ENCODE measurements at regions not wholly inside any gene's neighbourhood (a gene's known extent, or its start where the extent isn't known, plus 50 kb on each side); places are given as distances from the start of the nearest gene placed in this dataset.
A peak's percentile ranks its signal among the peaks of the same experiment; 100 is the strongest.

DNA sequence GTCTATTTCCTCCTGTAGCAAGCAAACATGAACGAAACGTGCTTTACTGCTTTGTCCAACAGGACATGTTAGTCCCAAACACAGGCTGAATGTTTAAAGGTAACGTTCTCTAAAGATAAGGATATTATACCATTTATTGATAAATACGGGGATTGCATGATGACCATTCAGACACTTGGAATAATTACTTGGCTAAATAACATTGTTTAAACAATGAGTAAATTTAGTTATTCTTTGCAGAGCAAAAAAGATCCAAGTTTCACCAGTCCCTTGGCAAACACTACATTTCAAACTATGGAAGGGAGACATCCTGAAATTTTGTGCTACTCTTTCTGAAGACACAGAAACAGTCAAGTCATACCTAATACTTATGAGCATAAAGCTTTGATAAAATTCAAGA, 88.0 kb downstream of the ZNF280B start:
- no peaks in the 10 kb centered on the region for H3K9me3 ChIP-seq
- H3K4me3 ChIP-seq (ENCODE audit: low read depth, low read length) = no peak overlapping the region
- TF ChIP-seq, protein P1, sequence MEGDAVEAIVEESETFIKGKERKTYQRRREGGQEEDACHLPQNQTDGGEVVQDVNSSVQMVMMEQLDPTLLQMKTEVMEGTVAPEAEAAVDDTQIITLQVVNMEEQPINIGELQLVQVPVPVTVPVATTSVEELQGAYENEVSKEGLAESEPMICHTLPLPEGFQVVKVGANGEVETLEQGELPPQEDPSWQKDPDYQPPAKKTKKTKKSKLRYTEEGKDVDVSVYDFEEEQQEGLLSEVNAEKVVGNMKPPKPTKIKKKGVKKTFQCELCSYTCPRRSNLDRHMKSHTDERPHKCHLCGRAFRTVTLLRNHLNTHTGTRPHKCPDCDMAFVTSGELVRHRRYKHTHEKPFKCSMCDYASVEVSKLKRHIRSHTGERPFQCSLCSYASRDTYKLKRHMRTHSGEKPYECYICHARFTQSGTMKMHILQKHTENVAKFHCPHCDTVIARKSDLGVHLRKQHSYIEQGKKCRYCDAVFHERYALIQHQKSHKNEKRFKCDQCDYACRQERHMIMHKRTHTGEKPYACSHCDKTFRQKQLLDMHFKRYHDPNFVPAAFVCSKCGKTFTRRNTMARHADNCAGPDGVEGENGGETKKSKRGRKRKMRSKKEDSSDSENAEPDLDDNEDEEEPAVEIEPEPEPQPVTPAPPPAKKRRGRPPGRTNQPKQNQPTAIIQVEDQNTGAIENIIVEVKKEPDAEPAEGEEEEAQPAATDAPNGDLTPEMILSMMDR (IDR thresholded peaks at IDR 0.05; ENCODE audit: low read depth, low read length) = no peak

GRCh38 chr22:22421392-22421791, 87.2 kb downstream of the ZNF280B start:
- TF ChIP-seq, protein P1 (IDR thresholded peaks at IDR 0.05; ENCODE audit: low read depth, low read length) = no peak
- Histone ChIP-seq H3K9me3 (no peaks in the 10 kb centered on the region), H3K4me3 (ENCODE audit: low read depth, low read length) (no peak overlapping the region), H3K36me3 (no peaks in the 10 kb centered on the region), H3K4me1 (no peaks in the 10 kb centered on the region), H3K27me3 (peaks cover 77% of the 10 kb centered on the region)
- no peak for DNase-seq

More for the DNA sequence above, 88.0 kb downstream of the ZNF280B start:
- H3K27me3 ChIP-seq = peaks cover 70% of the 10 kb centered on the region
- no peaks in the 10 kb centered on the region for H3K36me3 ChIP-seq
- no peak for DNase-seq
- no peaks in the 10 kb centered on the region for H3K4me1 ChIP-seq

DNA sequence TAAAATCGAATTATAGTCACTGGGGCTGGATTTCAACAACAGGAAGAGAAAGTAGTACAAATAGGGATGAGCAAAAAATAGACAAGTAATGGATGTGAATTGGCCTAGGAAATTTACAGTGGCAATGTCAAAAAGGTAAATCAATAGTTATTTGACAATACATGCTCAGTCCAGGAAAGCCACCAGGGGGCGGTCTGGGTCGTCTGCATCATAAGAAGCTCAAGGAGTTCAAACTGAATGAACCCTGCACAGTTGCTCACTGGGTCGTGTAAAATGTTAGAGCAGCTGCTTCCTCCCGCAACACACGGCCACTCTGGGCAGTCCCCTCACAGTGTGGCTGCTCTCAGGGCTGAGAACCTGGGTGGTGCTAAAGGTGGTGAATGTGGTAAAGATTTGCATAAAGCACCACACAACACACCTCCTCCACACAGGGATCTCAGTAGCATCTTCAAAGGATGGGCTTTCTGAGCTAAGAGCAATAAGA, 85.9 kb downstream of the ZNF280B start:
- H3K27me3 ChIP-seq = peaks cover 64% of the 10 kb centered on the region
- no peaks in the 10 kb centered on the region for H3K9me3 ChIP-seq
- no peak overlapping the region for H3K4me3 ChIP-seq (ENCODE audit: low read depth, low read length)
- TF ChIP-seq, protein P1 (IDR thresholded peaks at IDR 0.05; ENCODE audit: low read depth, low read length) = peak; percentile 96
- no peaks in the 10 kb centered on the region for H3K36me3 ChIP-seq
- peak; percentile 80 for DNase-seq
- no peaks in the 10 kb centered on the region for H3K4me1 ChIP-seq

GRCh38 chr22:22423681-22424080, 84.9 kb downstream of the ZNF280B start:
- no peaks in the 10 kb centered on the region for H3K36me3 ChIP-seq
- H3K9me3 ChIP-seq = no peaks in the 10 kb centered on the region
- DNase-seq = no peak
- H3K27me3 ChIP-seq = peaks cover 55% of the 10 kb centered on the region
- TF ChIP-seq, protein P1 (IDR thresholded peaks at IDR 0.05; ENCODE audit: low read depth, low read length) = no peak
- H3K4me3 ChIP-seq (ENCODE audit: low read depth, low read length) = no peak overlapping the region
- H3K4me1 ChIP-seq = no peaks in the 10 kb centered on the region

DNA sequence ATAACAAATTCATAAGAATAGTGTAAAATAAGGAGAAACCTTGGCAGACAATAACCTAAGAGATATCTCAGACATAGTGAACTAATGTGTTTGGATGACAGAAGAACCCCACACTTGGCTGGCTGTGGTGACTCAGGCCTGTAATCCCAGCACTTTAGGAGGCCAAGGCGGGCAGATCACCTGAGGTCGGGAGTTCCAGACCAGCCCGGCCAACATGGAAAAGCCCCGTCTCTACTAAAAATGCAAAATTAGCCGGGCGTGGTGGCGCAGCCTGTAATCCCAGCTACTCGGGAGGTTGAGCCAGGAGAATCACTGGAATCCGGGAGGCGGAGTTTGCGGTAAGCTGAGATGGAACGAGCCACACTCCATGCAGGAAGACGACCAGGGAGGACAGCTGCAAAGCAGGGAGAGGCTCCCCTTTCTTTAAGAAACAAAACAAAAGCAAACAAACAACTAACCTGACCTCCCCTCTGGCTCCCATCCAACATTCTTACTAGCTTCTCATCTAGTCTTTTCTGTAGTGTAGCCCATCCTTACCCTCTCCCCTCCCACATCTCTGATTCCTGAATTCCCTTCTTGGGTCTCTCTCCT, 84.2 kb downstream of the ZNF280B start:
- Histone ChIP-seq H3K27me3 (peaks cover 52% of the 10 kb centered on the region), H3K4me1 (no peaks in the 10 kb centered on the region)

GRCh38 chr22:22424956-22425355, 83.6 kb downstream of the ZNF280B start:
- H3K9me3 ChIP-seq = no peaks in the 10 kb centered on the region
- H3K36me3 ChIP-seq = no peaks in the 10 kb centered on the region
- H3K4me3 ChIP-seq (ENCODE audit: low read depth, low read length) = no peak overlapping the region
- H3K4me1 ChIP-seq = no peaks in the 10 kb centered on the region
- TF ChIP-seq, protein P1 (IDR thresholded peaks at IDR 0.05; ENCODE audit: low read depth, low read length) = no peak
- no peak for DNase-seq
- H3K27me3 ChIP-seq = peaks cover 45% of the 10 kb centered on the region

More for the DNA sequence above, 84.2 kb downstream of the ZNF280B start:
- no peak for DNase-seq
- H3K9me3 ChIP-seq = no peaks in the 10 kb centered on the region
- TF ChIP-seq, protein P1 (IDR thresholded peaks at IDR 0.05; ENCODE audit: low read depth, low read length) = no peak
- H3K36me3 ChIP-seq = no peaks in the 10 kb centered on the region
- H3K4me3 ChIP-seq (ENCODE audit: low read depth, low read length) = no peak overlapping the region
